GM23338 (cell line): ENCODE measurements at regions not wholly inside any gene's neighbourhood (a gene's known extent, or its start where the extent isn't known, plus 50 kb on each side); places are given as distances from the start of the nearest gene placed in this dataset.

Source experiments
- ATAC-seq: fragments of 200-7000 bp; cut with Tn5 transposase; 3 replicates; pipeline ENCODE4 v1.9.1; 2020
- DNase-seq: peaks from one replicate; pipeline ENCODE4 v3.0.0-alpha.2; 2015; ENCODE audit warnings: low spot score
- H2AFZ ChIP-seq: fragments of 200-600 bp; sonication (generic); 2 replicates; pipeline ENCODE4 v1.8.0; 2016; ENCODE audit warnings: antibody characterized with exemption, mild to moderate bottlenecking, moderate library complexity
- H3F3A ChIP-seq: fragments of 200-600 bp; sonication (generic); replicated peaks from 2 replicates; pipeline ENCODE4 v1.8.0; 2017; ENCODE audit warnings: antibody characterized with exemption, mixed run types, low read depth
- H3K27ac ChIP-seq: fragments of 200-600 bp; sonication (generic); 2 replicates; pipeline ENCODE4 v1.6.1; 2016; ENCODE audit warnings: low read depth
- H3K27me3 ChIP-seq: fragments of 200-600 bp; sonication (generic); 2 replicates; pipeline ENCODE4 v1.8.0; 2016; ENCODE audit warnings: mild to moderate bottlenecking, mixed run types, moderate library complexity; ENCODE audit not compliant: insufficient read depth
- H3K36me3 ChIP-seq: fragments of 200-600 bp; sonication (generic); 2 replicates; pipeline ENCODE4 v1.8.0; 2016; ENCODE audit warnings: mild to moderate bottlenecking; ENCODE audit not compliant: insufficient read depth
- H3K4me1 ChIP-seq: fragments of 200-600 bp; sonication (generic); 2 replicates; pipeline ENCODE4 v1.8.0; 2016; ENCODE audit warnings: mild to moderate bottlenecking, moderate library complexity; ENCODE audit not compliant: insufficient read depth
- H3K4me2 ChIP-seq: fragments of 200-600 bp; sonication (generic); 2 replicates; pipeline ENCODE4 v1.7.1; 2017; ENCODE audit warnings: mixed run types
- H3K4me3 ChIP-seq: fragments of 200-600 bp; sonication (generic); 2 replicates; pipeline ENCODE4 v1.6.1; 2016; ENCODE audit warnings: mixed run types
- H3K79me2 ChIP-seq: fragments of 200-600 bp; sonication (generic); replicated peaks from 2 replicates; pipeline ENCODE4 v1.8.0; 2017; ENCODE audit warnings: mild to moderate bottlenecking; ENCODE audit not compliant: insufficient read depth
- H3K9me2 ChIP-seq: fragments of 200-600 bp; sonication (generic); 2 replicates; pipeline ENCODE4 v1.8.0; 2017; ENCODE audit not compliant: insufficient read depth
- H4K20me1 ChIP-seq: fragments of 200-600 bp; sonication (generic); replicated peaks from 2 replicates; pipeline ENCODE4 v1.8.0; 2017; ENCODE audit warnings: mild to moderate bottlenecking; ENCODE audit not compliant: insufficient read depth
- H3K27ac Mint-ChIP-seq: 2 replicates; pipeline ENCODE4 v1.8.0; 2020; ENCODE audit warnings: inconsistent platforms, mild to moderate bottlenecking, moderate library complexity, mixed read lengths
- H3K27me3 Mint-ChIP-seq: 3 replicates; pipeline ENCODE4 v1.8.0; 2022; ENCODE audit warnings: low read depth, mild to moderate bottlenecking, moderate library complexity, mixed read lengths, inconsistent platforms; ENCODE audit not compliant: insufficient read depth, poor library complexity
- H3K36me3 Mint-ChIP-seq: 3 replicates; pipeline ENCODE4 v1.8.0; 2021; ENCODE audit warnings: low read depth, mild to moderate bottlenecking, inconsistent platforms, moderate library complexity, mixed read lengths
- H3K4me1 Mint-ChIP-seq: 3 replicates; pipeline ENCODE4 v1.8.0; 2020; ENCODE audit warnings: mild to moderate bottlenecking, inconsistent platforms, mixed read lengths
- H3K4me3 Mint-ChIP-seq: 3 replicates; pipeline ENCODE4 v1.8.0; 2021; ENCODE audit warnings: moderate library complexity, mild to moderate bottlenecking, inconsistent platforms, mixed read lengths
- H3K9me3 Mint-ChIP-seq: 3 replicates; pipeline ENCODE4 v1.8.0; 2020; ENCODE audit warnings: moderate library complexity, mild to moderate bottlenecking, inconsistent platforms, mixed read lengths
- CREB1 ChIP-seq: fragments of 250-450 bp; sonication (Bioruptor Pico); IDR thresholded peaks from 2 replicates; pipeline ENCODE4 v1.5.0; 2020; ENCODE audit warnings: low read depth, mild to moderate bottlenecking, moderate library complexity
- EZH2 ChIP-seq: fragments of 200-600 bp; sonication (generic); IDR thresholded peaks from one replicate; pipeline ENCODE4 v1.8.0; 2017; ENCODE audit warnings: antibody characterized with exemption, mild to moderate bottlenecking, low read depth; ENCODE audit not compliant: unreplicated experiment
- EZH2phosphoT487 ChIP-seq: fragments of 200-600 bp; sonication (generic); IDR thresholded peaks from one replicate; pipeline ENCODE4 v1.8.1; 2018; ENCODE audit warnings: antibody characterized with exemption; ENCODE audit not compliant: unreplicated experiment
- NANOG ChIP-seq: IDR thresholded peaks from 2 replicates; pipeline ENCODE4 v1.6.1; 2016; ENCODE audit warnings: antibody characterized with exemption, borderline replicate concordance
- POLR2AphosphoS5 ChIP-seq: IDR thresholded peaks from 2 replicates; pipeline ENCODE4 v1.6.1; 2016; ENCODE audit warnings: antibody characterized with exemption, low read depth
- STAT1 ChIP-seq: IDR thresholded peaks from one replicate; pipeline ENCODE4 v1.6.1; 2016; ENCODE audit warnings: antibody characterized with exemption; ENCODE audit not compliant: unreplicated experiment
- ZNF114 ChIP-seq: fragments of 250-450 bp; sonication (Bioruptor Pico); IDR thresholded peaks from 2 replicates; pipeline ENCODE4 v1.5.0; 2020; ENCODE audit warnings: mild to moderate bottlenecking, moderate library complexity
- ZNF331 ChIP-seq: fragments of 250-450 bp; sonication (Bioruptor Pico); IDR thresholded peaks from 2 replicates; pipeline ENCODE4 v1.5.0; 2020; ENCODE audit warnings: low read depth, mild to moderate bottlenecking, moderate library complexity
- TF ChIP-seq, protein P1 (sequence below): IDR thresholded peaks from one replicate; pipeline ENCODE4 v1.6.1; 2018; ENCODE audit warnings: antibody characterized with exemption; ENCODE audit not compliant: unreplicated experiment
- TF ChIP-seq, protein P2 (sequence below), 2 experiments: fragments of 200-600 bp in 1 of 2; sonication (generic) in 1 of 2; conservative IDR thresholded peaks; 2 replicates each; pipeline versions ENCODE4 v1.5.1 to v1.6.1; 2016 to 2017; ENCODE audit warnings: antibody characterized with exemption in 2 of 2, low read depth in 2 of 2, mild to moderate bottlenecking in 2 of 2, moderate library complexity in 1 of 2

DNA sequence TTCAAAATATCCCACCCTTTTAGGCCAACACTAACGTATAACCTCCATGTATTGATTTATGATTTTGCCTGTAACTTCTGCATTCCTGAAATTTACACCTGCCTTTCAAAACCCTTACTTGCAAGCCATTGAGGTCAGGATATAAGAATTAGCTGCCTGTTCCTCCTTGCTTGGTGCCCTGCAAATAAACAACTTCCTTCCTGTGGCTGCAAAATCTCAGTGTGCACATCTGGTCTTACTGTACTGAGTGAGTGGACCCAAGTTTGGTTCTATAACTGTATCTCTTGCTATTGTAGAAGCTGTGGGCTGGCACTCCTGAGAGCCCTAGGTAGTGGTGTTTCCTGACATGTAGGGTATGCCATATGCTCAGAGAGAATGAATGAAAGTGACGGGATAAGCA is 191.1 kb upstream of the RASGRP1 start (continued):
- TF ChIP-seq, protein P1, sequence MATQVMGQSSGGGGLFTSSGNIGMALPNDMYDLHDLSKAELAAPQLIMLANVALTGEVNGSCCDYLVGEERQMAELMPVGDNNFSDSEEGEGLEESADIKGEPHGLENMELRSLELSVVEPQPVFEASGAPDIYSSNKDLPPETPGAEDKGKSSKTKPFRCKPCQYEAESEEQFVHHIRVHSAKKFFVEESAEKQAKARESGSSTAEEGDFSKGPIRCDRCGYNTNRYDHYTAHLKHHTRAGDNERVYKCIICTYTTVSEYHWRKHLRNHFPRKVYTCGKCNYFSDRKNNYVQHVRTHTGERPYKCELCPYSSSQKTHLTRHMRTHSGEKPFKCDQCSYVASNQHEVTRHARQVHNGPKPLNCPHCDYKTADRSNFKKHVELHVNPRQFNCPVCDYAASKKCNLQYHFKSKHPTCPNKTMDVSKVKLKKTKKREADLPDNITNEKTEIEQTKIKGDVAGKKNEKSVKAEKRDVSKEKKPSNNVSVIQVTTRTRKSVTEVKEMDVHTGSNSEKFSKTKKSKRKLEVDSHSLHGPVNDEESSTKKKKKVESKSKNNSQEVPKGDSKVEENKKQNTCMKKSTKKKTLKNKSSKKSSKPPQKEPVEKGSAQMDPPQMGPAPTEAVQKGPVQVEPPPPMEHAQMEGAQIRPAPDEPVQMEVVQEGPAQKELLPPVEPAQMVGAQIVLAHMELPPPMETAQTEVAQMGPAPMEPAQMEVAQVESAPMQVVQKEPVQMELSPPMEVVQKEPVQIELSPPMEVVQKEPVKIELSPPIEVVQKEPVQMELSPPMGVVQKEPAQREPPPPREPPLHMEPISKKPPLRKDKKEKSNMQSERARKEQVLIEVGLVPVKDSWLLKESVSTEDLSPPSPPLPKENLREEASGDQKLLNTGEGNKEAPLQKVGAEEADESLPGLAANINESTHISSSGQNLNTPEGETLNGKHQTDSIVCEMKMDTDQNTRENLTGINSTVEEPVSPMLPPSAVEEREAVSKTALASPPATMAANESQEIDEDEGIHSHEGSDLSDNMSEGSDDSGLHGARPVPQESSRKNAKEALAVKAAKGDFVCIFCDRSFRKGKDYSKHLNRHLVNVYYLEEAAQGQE: no peak

- no peaks in the 10 kb centered on the region for H3K4me1 ChIP-seq
- ATAC-seq: no peak
- H3K27ac Mint-ChIP-seq: no peak overlapping the region
- no peak overlapping the region for H2AFZ ChIP-seq
- H3K27me3 ChIP-seq: no peaks in the 10 kb centered on the region
- peaks cover 9% of the 10 kb centered on the region for H3K4me1 Mint-ChIP-seq
- no peaks in the 10 kb centered on the region for H3K9me3 Mint-ChIP-seq
- no peak for DNase-seq
- no peak overlapping the region for H3K4me3 ChIP-seq
- no peaks in the 10 kb centered on the region for H4K20me1 ChIP-seq
- peaks cover 7% of the 10 kb centered on the region; the same call in 1 of the 2 replicates for H3K9me2 ChIP-seq
- H3K79me2 ChIP-seq: no peaks in the 10 kb centered on the region
- H3K27ac ChIP-seq: no peak overlapping the region
- no peaks in the 10 kb centered on the region for H3K36me3 Mint-ChIP-seq
- no peak overlapping the region for H3K4me2 ChIP-seq
- no peaks in the 10 kb centered on the region for H3F3A ChIP-seq
- H3K4me3 Mint-ChIP-seq: no peak overlapping the region
- H3K27me3 Mint-ChIP-seq: no peaks in the 10 kb centered on the region
- TF ChIP-seq CREB1 (CRISPR knock-in tag) (no peak), POLR2AphosphoS5 (no peak), NANOG (no peak)
- H3K36me3 ChIP-seq: no peaks in the 10 kb centered on the region; the same call in 1 of the 2 replicates
These were observed 191.8 kb upstream of the RASGRP1 start for GRCh38 chr15:38756441-38756840.

GRCh38 chr15:38758043-38758442 is 193.4 kb upstream of the RASGRP1 start:
- ATAC-seq: peak; percentile 36; the same call in 1 of the 3 replicates
- Histone ChIP-seq H4K20me1 (no peaks in the 10 kb centered on the region), H3F3A (no peaks in the 10 kb centered on the region), H3K79me2 (no peaks in the 10 kb centered on the region), H3K4me1 (peaks cover 5% of the 10 kb centered on the region; the same call in 1 of the 2 replicates), H3K4me3 (no peak overlapping the region), H3K36me3 (no peaks in the 10 kb centered on the region; the same call in 1 of the 2 replicates), H2AFZ (0 out of 2 replicates have a peak overlapping the region, but pooled peaks have one; percentile 2), H3K4me2 (no peak overlapping the region), H3K9me2 (peaks cover 12% of the 10 kb centered on the region; the same call in 1 of the 2 replicates), H3K27me3 (no peaks in the 10 kb centered on the region), H3K27ac (no peak overlapping the region)
- peaks cover 15% of the 10 kb centered on the region for H3K4me1 Mint-ChIP-seq
- H3K36me3 Mint-ChIP-seq: no peaks in the 10 kb centered on the region
- H3K4me3 Mint-ChIP-seq: no peak overlapping the region
- no peak overlapping the region for H3K27ac Mint-ChIP-seq
- DNase-seq: no peak
- H3K9me3 Mint-ChIP-seq: no peaks in the 10 kb centered on the region
- no peaks in the 10 kb centered on the region for H3K27me3 Mint-ChIP-seq
- TF ChIP-seq, protein P1: no peak
- TF ChIP-seq POLR2AphosphoS5: no peak
- no peak for TF ChIP-seq EZH2phosphoT487
- no peak for TF ChIP-seq ZNF331 (CRISPR knock-in tag)
- TF ChIP-seq ZNF114 (CRISPR knock-in tag): no peak
- no peak for TF ChIP-seq CREB1 (CRISPR knock-in tag)
- TF ChIP-seq EZH2: no peak
- no peak for TF ChIP-seq STAT1
- TF ChIP-seq, protein P2, sequence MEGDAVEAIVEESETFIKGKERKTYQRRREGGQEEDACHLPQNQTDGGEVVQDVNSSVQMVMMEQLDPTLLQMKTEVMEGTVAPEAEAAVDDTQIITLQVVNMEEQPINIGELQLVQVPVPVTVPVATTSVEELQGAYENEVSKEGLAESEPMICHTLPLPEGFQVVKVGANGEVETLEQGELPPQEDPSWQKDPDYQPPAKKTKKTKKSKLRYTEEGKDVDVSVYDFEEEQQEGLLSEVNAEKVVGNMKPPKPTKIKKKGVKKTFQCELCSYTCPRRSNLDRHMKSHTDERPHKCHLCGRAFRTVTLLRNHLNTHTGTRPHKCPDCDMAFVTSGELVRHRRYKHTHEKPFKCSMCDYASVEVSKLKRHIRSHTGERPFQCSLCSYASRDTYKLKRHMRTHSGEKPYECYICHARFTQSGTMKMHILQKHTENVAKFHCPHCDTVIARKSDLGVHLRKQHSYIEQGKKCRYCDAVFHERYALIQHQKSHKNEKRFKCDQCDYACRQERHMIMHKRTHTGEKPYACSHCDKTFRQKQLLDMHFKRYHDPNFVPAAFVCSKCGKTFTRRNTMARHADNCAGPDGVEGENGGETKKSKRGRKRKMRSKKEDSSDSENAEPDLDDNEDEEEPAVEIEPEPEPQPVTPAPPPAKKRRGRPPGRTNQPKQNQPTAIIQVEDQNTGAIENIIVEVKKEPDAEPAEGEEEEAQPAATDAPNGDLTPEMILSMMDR (conservative IDR thresholded peaks at IDR 0.05; ENCODE audit: low read depth in 2 of 2): no peak
- TF ChIP-seq NANOG: no peak
